Panc1 (cell line): ENCODE measurements at regions not wholly inside any gene's neighbourhood (a gene's known extent, or its start where the extent isn't known, plus 50 kb on each side); places are given as distances from the start of the nearest gene placed in this dataset.

Experiments
- CTCF ChIP-seq: fragments of 450-650 bp; IDR thresholded peaks from 2 replicates; pipeline ENCODE4 v1.5.1; 2017; ENCODE audit warnings: mild to moderate bottlenecking
- POLR2AphosphoS5 ChIP-seq: IDR thresholded peaks from 2 replicates; pipeline ENCODE4 v1.6.1; 2012; ENCODE audit warnings: mild to moderate bottlenecking, low read depth, low read length, moderate library complexity
- REST ChIP-seq, 2 experiments: IDR thresholded peaks; 2 replicates each; pipeline ENCODE4 v1.6.1; 2011 to 2012; ENCODE audit warnings: low read depth in 2 of 2, control low read depth in 1 of 2, low read length in 1 of 2, mild to moderate bottlenecking in 1 of 2, moderate library complexity in 1 of 2; ENCODE audit not compliant: insufficient read depth in 1 of 2
- SIN3A ChIP-seq: IDR thresholded peaks from 2 replicates; pipeline ENCODE4 v1.6.1; 2012; ENCODE audit warnings: low read depth, mild to moderate bottlenecking, low read length, moderate library complexity, borderline replicate concordance; ENCODE audit not compliant: insufficient read depth
- TCF7L2 ChIP-seq: IDR thresholded peaks from 2 replicates; pipeline ENCODE4 v1.6.1; 2011; ENCODE audit warnings: mild to moderate bottlenecking, low read depth, low read length, inconsistent platforms

GRCh38 chr10:6813306-6813705 lies 233.2 kb upstream of the PRKCQ start:
- TF ChIP-seq CTCF (no peak), TCF7L2 (no peak), POLR2AphosphoS5 (no peak), SIN3A (no peak), REST (IDR thresholded peaks at IDR 0.05; ENCODE audit: insufficient read depth in 1 of 2, low read depth in 2 of 2, low read length in 1 of 2) (no peak)
